Transverse colon (tissue), 3 donors: ENCODE measurements at regions not wholly inside any gene's neighbourhood (a gene's known extent, or its start where the extent isn't known, plus 50 kb on each side); places are given as distances from the start of the nearest gene placed in this dataset.

Experiments used
- EP300 ChIP-seq: sonication (generic); formaldehyde crosslinking; IDR thresholded peaks from one replicate; pipeline ENCODE4 v1.6.1; 2017; ENCODE audit warnings: antibody characterized with exemption, low read depth
- POLR2AphosphoS5 ChIP-seq, 3 donors: sonication (generic); formaldehyde crosslinking; IDR thresholded peaks; one replicate each; pipeline ENCODE4 v1.6.1; 2016; ENCODE audit warnings: antibody characterized with exemption in 3 of 3

DNA sequence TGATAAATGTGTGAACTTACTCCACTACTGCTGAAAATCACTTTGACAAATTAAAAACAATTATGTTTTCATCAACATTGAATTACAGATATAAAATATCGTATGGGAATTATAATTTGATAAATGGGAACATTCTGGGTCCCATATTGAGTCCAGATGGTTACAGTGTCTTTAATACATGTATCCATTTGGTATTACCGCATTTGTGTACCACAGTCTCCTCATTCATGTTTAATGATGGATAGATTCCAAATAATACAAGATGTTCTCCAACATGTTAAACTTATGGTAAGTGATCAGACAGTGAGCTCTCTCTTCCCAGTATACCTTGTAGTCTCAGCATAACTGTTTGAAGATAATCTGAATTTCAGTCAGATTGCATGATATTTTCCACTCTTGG, 1706.8 kb upstream of the PCDH7 start:
- TF ChIP-seq POLR2AphosphoS5 (IDR thresholded peaks at IDR 0.05) = no peak
- TF ChIP-seq EP300 = no peak
